DMS153 treated with DMSO at 0.1 percent for 48 hours (cell line): ENCODE measurements at regions not wholly inside any gene's neighbourhood (a gene's known extent, or its start where the extent isn't known, plus 50 kb on each side); places are given as distances from the start of the nearest gene placed in this dataset.

Experiments
- DNase-seq: peaks from one replicate; lab custom pipeline; 2025; ENCODE audit not compliant: unreplicated experiment; lab: John Stamatoyannopoulos, UW

DNA sequence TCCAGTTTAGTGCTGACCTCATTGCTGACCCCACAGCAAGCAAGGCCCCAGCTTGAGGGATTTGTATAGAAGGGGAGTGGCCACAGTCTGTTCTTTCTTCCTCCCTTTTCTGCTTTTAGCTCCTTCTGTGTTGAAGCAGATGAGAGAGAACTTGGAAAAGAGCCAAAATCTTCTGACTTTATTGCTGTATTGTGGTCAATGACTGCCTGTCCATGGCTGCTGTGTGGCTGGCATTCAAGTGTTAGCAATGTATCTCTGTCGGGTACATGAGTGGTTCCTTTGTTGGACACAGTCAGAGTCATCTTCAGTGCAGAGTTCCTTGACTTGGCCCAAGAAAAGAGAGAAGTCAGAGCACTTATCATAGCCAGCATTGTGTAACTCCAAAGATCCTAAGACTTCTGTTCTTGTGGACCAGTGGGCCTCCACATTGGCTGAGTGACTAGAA, 154.1 kb downstream of the LRRC70 start:
- DNase-seq: no peak

DNA sequence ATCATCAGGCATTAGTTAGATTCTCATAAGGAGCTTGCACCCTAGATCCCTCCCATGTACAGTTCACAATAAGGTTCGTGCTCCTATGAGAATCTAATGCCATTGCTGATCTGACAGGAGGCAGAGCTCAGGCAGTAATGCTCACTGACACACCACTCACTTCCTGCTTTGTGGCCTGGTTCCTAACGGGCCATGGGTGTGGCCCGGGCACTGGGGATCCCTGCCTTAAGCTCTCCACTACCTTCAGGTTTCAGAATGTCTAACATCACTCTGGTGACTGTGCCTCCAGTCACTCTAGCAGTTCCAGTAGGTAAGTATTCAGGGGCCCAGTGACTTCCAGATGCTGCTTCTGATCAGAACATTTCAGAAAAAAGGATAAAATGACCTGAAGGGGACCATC, 152.4 kb downstream of the LRRC70 start:
- DNase-seq: no peak

DNA sequence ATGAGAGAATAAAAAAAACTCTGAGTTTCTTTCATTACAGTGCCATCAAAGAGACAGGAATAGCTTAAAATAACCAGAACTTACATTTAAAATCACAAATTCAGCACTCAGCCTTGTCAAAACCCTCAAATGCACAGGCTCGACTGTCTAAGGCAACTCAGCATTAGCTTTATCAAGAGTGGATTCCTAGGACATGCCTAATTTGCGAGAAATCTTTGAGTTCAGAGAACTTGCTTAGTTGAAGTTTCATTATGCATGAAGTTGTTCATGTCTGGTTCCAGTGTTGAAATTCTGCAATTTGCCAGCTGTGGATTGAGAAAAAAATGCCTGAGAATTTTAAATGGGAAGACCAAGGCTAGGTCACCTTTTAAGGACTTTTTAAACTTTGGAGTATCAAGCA, 151.1 kb downstream of the LRRC70 start:
- no peak for DNase-seq

DNA sequence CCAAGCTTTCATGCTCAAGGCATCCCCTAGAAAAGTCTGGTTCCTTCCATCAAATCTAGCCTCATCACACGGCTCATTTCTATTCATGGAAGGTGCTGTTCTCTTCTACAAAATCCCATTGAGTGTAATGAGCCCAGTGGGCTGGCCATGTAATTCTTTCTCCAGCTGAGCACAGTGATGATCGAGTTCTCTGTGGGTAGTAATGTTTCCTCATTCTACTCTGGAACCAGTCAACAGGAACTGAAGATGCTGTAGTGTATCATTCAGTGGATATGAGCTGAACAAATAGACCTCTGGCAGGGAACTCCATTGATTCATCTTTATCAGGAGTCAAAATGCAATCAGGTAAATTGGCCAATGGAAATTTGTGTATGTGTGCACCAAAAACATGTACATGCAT, 149.2 kb downstream of the LRRC70 start:
- no peak for DNase-seq

DNA sequence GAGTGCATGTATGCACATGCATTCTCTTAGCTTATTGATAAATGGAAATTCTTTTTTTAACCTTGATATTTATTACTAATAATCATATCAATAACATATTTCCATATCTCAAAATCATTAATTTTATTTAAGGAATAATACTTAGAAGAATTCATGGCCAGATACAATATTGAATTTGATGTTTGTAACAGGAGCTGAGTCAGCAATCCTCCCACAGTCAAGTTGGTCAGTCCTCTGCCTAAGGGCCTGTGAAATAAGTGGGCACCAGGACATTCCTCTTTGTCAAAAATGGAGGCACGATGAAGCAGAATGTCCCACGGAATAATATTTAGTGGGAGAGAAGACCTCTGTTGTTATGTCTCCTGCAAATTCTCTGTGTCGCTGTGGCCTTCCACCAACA, 148.6 kb downstream of the LRRC70 start:
- DNase-seq: no peak

DNA sequence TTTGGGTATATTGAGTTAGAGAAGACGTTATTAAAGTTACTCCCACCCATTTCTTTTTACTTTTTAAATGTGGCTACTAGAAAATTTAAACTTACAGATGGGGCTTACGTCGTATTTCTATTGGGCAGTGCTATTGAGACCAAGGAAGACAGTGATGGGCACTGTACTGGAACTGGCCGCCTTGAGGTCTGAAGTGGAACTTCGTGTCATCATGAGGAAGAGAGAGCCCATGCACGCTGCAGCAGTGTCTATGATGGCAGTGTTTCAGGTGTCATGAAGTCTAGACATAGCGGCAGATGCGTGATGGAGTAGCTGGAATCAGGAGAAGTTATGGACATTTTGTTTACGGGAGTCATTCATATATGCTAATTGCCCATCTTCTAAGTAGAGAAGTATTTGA, 143.7 kb downstream of the LRRC70 start:
- no peak for DNase-seq

DNA sequence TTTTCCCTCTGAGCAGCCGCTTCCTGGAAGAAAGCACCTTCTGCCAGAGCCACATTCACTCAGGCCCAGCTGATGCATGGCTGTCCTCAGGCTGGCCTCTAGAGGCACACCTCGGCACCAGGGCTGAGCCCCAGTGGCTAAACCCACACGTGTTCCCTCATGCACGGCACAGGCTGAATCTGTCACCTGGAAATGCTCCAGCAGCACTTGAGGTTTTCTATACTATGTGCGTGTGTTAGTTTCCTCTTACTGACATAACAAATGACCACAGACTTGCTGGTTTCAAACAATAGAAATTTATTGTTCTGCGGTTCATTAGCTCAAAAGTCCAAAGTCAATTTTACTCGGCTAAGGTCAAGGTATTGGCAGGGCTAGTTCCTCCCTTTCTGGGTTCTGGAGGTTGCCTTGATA, 141.4 kb downstream of the LRRC70 start:
- peak; percentile 2 for DNase-seq

DNA sequence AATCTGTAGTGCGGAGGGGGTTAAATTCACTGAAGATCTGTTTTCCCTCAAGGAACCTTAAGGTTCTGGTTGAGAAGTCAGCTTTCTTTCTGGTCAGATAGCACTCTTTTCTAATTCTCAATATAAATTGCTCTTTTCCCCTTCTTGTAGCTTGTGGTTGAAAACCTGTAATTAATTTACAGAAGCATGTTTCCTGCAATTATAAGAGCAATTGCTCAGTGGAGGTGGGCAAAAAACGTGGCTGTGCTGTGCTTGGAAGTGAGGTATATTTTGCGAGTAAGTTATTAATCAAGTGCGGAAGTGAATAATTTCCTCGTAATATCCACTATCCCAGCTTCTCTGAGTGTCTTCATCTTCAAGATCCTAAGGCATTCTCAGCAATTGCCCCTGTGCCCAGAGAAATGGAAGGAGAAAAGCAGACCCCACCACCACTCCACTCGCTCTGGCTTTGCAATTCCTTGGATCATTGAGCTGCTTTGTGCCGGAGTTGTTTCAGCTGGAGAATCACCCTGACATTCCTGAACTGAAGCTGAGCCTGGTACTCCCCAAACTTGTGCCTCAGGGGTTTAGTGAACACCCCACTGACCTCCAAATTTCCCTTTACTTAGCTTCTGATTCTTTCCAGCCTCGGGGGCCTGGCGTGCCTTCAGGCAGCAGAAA, 140.6 kb downstream of the LRRC70 start:
- no peak for DNase-seq

DNA sequence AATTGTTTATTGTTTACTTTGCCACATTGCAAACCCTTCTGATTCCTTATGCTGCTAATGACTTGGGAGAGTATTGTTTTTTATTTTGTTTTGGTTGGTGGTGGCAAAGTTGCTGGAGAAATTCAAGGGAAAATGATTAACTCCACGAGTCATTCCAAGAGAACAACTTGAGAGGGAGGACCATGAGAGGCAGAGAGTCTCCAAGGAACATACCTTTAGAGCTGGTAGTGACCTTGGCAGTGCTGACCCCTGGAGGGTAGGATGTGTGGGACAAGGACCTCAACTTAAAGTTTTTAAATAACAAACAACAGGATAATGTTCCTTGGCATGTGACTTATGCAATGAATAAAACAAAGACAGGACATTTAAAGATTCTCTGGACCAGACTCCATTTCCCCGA, 139.7 kb downstream of the LRRC70 start:
- no peak for DNase-seq

DNA sequence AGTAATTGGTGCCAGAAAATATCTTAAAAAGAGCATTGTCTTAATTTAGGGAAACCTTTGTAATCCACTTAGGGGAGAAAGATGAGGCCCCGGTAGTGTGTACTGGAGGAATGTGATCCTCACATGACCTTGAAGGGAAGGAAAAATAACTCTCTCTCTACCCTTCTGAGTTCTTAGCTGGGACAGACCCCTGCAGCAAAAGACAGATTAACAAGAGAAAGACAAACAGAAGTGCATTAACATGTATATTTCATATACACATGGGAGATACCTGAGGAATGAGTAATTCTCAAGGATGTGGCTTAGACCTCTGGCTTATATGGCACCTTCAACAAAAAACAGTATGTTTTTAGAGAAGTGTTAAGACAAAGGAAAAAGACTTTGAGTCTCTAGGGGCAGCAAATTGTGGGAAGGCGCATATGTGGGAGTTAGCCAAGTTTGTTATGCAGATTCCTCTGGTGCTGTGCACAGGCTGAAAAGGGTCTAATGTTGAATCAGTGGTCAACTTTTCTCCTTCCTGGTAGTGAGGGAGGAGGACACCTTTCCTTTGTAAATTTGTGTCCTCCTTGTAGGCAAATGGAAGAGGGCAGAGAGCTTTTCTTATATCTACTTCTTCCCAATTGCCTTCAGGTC, 138.8 kb downstream of the LRRC70 start:
- no peak for DNase-seq

DNA sequence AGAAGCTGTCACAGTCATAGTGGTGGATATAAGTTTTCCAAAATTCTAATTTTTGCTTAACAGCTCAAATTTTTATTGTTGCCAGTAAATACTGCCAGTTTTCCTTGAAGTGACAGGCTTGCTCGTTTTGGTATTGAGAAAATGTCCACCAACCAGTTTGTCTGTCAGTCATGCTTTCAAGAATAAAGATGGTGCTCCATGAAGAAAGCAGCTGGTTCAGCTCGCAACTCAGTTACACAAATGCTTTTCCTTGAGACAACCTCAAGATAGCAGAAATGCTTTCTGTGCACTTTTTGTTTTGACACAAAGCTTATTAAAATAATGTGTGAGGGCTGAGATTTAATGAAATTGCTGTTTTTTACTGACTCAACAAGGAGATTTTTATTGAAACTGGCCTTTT, 135.7 kb downstream of the LRRC70 start:
- no peak for DNase-seq

DNA sequence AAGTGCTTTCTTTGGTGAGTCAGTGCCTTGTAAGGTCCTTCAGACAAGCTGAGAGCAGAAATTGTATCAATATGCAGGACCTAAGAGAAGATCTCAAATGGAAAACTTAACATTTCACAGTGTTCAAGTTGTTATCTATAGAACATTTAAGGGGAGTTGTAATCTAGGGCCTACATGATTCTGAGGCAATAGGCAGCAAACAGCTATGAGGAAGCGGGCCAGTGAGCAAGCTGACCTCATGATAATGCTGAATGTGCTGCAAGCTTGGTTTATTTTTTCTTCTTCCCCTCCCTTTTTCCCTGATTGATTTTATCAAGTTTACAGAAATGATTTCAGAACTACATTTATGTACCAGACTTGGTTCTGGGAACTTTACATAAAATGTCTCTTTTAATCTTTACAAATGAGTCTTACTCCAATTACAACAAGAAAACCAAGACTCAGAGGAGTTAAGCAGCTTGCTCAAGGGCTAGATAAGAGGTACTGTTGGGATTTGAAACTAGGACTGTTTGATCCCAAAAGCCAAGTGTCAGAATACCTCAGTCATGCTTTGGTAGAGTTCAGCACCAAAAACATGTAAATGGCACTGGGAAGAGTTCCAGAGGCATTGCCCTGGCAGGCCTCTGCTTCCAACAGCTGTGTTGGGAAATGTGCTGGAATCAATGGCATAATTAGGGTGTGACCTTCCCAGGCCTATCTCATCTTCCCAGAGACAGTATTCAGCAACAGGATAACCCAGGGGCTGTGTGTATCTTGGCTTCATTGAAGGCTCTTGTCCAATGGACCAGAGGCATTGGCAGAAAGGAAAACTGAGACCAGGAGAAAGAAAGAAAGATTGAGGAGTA, 130.1 kb downstream of the LRRC70 start:
- no peak for DNase-seq

DNA sequence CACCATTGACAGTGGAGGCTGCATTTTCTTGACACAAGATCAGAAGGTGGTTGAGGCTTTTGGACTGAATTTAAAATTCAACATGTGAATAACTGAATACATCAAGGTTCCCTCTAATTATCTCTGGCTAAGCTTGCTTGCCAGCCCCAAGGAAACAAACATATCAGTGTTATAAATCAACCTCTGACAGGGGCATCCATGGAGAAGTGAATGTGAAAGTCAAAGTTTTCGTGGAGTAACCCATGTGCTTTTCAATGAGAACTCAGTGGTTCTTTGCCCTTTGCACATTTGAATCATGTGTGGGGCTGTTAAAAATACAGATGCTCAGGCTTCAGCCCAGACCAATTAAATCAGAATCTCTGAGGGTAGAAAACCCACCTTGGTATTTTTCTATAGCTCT, 128.9 kb downstream of the LRRC70 start:
- DNase-seq: no peak

DNA sequence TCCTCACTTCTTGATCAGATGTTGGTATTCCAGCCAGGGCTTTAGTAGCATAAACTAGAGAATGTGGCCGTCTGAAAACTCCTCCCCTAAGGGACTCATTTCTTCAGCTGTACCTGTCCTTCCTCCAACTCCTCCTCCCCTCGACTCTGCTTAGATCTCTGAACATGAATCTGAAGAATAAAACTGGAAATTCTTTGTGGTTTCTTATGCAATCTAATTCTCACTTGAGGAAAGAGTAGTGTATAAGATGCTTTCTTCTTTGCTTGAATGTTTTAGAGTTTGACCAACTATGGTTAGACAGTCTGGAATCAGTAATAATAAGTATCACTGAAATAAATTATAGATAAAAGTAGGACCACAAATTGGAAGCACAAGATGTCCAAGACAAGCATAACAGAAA, 128.5 kb downstream of the LRRC70 start:
- no peak for DNase-seq

DNA sequence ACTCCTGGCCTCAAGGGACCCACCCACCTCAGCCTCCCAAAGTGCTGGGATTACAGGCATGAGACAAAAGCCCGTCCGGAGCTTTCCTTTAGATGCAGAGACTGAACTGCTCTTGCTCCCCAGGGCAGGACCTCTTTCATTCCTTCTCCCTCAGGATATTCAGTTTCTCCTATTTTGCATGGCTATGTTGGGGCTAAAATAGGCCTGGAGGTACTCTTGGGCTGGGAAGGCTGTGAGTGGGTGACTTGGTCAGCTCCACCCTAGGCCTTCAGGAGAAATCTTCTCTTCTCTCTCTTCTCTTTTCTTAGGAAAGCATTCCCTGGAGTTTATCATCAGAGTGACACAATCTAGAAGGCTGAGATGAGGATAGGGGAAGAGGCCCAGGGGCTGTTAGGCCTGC, 126.4 kb downstream of the LRRC70 start:
- DNase-seq: no peak

DNA sequence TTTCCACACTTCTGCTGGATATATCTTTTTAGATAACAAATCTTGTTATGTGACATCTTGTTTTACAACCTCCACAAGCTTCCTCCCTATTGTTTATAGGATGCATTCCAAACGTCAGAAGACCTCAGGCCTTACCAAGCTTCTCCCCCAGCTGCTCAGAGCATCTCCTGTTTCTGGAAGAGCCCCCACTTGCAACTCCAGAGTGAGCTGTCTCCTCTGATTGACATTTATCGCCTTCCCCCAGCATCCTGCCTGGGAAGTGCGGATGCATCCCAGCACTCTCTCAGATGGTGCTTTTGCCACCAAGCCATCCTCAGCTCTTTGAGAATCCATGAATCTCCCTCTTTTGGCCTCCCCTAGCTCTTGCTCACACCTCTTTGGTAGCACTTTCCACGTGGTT, 123.5 kb downstream of the LRRC70 start:
- DNase-seq: no peak

DNA sequence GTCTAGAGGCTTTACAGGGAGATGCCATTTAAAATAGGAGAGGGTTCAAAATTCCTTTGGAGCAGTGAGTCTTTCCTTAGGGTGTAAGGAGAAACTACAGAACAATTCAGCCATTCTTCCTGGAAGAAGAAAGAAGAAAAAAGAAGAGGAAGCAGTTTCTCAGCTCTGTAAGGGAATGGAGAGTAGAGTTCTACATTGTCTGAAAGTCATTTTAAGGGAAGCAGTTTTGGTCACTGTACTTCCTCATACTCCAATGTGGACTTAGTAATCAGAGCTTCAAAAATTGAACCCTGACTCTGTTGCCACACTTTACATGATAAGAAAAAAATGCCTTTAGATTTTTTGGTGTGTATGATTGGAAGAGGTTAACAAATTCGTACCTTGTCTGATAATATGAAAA, 122.4 kb downstream of the LRRC70 start:
- DNase-seq: no peak

DNA sequence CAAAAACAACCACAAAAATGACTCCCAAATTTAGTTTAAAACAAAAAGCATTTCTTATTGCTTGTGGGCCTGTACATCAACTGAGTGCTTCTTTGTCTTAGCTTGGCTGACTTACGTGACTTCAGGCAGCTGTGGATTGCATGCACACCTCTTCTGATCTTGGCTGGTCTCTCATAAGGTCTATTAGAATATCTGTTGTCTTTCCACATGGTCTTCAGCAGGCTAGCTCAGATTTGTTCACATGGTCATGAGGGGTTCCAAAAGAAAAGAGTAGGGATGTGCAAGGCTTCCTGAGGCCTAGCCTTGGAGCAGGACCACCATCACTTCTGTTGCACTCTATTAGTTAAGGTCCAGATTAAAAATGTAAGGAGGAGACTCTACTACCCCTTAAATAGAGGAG, 120.1 kb downstream of the LRRC70 start:
- DNase-seq: no peak

DNA sequence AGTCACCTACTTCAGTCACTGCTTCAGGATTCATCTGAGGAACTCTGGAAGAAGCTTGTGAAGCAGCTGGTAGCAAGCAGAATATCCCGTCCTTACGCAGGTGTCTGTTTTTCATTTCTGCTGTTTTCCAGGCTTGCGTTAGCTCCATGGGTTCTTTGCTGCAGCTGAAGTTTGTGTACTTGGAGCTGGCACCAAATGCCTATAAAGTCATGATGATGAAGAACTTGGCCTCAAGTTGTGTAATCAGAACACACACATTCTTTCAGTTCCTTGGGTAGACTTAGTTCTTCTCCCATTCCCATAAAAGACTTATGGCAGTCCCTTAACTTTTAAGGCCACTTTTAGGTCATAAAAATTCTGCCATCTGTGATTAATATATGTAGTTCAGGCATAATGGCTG, 116.7 kb downstream of the LRRC70 start:
- no peak for DNase-seq

DNA sequence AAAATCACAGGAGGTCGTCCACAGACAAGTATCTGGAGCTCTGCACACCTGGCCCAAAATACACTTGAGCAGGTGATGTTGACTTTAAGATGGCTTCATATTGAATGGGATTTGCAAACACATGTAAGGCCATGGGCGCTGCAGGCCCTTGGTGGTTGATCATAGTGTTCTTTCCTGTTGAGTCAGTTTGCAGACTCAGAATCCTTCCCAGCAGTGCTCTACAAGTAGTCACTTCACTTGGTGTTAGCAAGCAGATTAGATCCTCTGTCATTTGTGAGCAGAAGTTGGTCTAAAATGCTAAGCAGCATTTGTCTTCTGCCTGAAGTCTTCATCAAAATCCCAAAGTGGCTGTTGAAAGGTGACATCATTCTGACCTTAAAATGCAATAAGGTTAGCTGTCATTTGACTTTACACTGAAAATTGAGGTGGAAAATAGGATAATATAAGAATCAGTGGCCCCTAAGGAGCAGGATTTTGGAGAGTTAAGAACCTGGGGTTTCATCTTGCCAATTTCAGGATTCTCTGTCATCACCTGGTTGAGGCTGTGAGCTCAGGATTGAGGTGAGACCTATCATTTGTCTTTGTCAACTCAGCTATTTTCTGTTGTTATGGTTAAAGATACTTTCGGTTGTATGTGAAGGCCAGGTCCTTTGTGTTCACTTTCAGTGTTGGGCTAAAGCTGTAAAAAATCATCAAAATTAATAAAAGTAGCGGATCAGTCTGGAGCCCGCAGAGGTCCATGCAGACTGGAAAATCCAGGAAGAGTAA, 114.5 kb downstream of the LRRC70 start:
- no peak for DNase-seq

DNA sequence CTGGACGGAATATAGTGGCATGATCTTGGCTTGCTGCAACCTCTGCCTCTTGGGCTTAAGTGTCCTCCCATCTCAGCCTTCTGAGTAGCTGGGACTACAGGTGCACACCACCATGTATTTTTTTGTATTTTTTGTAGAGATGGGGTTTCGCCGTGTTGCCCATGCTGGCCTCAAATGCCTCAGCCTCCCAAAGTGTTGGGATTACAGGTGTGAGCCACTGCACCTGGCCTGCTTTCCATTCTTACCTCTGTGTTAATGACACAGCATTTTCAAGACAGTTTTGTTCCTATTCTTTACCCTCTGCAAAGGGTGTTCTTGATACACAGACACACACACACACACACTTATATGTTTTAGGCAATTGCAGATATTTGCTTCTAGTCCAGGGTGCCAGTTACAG, 113.3 kb downstream of the LRRC70 start:
- DNase-seq: no peak
